Stimulated activated CD4-positive, alpha-beta T cell treated with anti-CD3 and anti-CD28 coated beads, TNF-alpha, amount 100 ng/mL, for 1 hour (primary cell): ENCODE measurements at regions not wholly inside any gene's neighbourhood (a gene's known extent, or its start where the extent isn't known, plus 50 kb on each side); places are given as distances from the start of the nearest gene placed in this dataset.
A peak's percentile ranks its signal among the peaks of the same experiment; 100 is the strongest.
"Not testable (repeated sequence)": the region's sequence is repeated elsewhere in the genome, so short reads cannot be mapped to it uniquely, and the experiment has no call there.

Source experiments
- DNase-seq, 3 donors: peaks; one replicate each; pipeline ENCODE4 v3.0.0-alpha.2; 2020; ENCODE audit warnings: low read depth in 3 of 3, low spot score in 1 of 3

GRCh38 chr1:19024532-19024931, 68.1 kb upstream of the IFFO2 start:
- no peak for DNase-seq

- DNase-seq: no peak
These were observed 67.3 kb upstream of the IFFO2 start for GRCh38 chr1:19023787-19024186.

GRCh38 chr1:19021845-19022244, 65.4 kb upstream of the IFFO2 start:
- DNase-seq: no peak

- DNase-seq: not testable (repeated sequence)
These were observed 62.8 kb upstream of the IFFO2 start for GRCh38 chr1:19019288-19019687.

GRCh38 chr1:19015476-19015875, 59.0 kb upstream of the IFFO2 start:
- no peak for DNase-seq

- DNase-seq: no peak
These were observed 58.3 kb upstream of the IFFO2 start for GRCh38 chr1:19014765-19015164.

- DNase-seq: no peak
These were observed 57.5 kb upstream of the IFFO2 start for GRCh38 chr1:19013826-19014548.

GRCh38 chr1:19011845-19012231, 55.4 kb upstream of the IFFO2 start:
- no peak for DNase-seq

GRCh38 chr1:19010995-19011844, 54.7 kb upstream of the IFFO2 start:
- DNase-seq: peak; percentile 21 to 49 (median 42)

- no peak for DNase-seq
These were observed 54.0 kb upstream of the IFFO2 start for GRCh38 chr1:19010503-19010902.

- no peak for DNase-seq
These were observed 53.4 kb upstream of the IFFO2 start for GRCh38 chr1:19009882-19010321.

- no peak for DNase-seq
These were observed 52.8 kb upstream of the IFFO2 start for GRCh38 chr1:19009126-19009881.

- DNase-seq: no peak
These were observed 51.3 kb upstream of the IFFO2 start for GRCh38 chr1:19007491-19008441.

GRCh38 chr1:19006837-19007271, 50.4 kb upstream of the IFFO2 start:
- DNase-seq: no peak
